ENCODE measurements at regions not wholly inside any gene's neighbourhood (a gene's known extent, or its start where the extent isn't known, plus 50 kb on each side); places are given as distances from the start of the nearest gene placed in this dataset.
"Not testable (repeated sequence)": the region's sequence is repeated elsewhere in the genome, so short reads cannot be mapped to it uniquely, and the experiment has no call there.

- intact Hi-C loops (cut with micrococcal nuclease): no loop called here
- H3K27ac ChIP-seq (ENCODE audit: insufficient read depth, low read depth, low read length): no peak overlapping the region
- H3K4me2 ChIP-seq (ENCODE audit: insufficient read depth, low read length): no peak overlapping the region
- H3K9ac ChIP-seq (replicated peaks; ENCODE audit: extremely low read depth, insufficient read depth, low read length): no peak overlapping the region
- no peaks in the 10 kb centered on the region for H3K79me2 ChIP-seq (ENCODE audit: control insufficient read depth, insufficient read depth, low read length)
- POLR2A ChIA-PET: no interaction called here
- H3K36me3 ChIP-seq (ENCODE audit: control insufficient read depth in 2 of 2, extremely low read depth in 1 of 2, insufficient read depth in 2 of 2, low read length in 2 of 2): no peaks in the 10 kb centered on the region
- FAIRE-seq: no peak
- no peak for TF ChIP-seq JUN (IDR thresholded peaks at IDR 0.05; ENCODE audit: borderline replicate concordance, insufficient read depth, insufficient read length, low read depth)
- dilution Hi-C loops (cut with MboI; ENCODE audit: extremely low pct_ligation_motif_present, low sequenced_read_pairs): no loop called here
- H3K27me3 ChIP-seq (ENCODE audit: control insufficient read depth in 2 of 2, insufficient read depth in 2 of 2, low read length in 2 of 2): no peaks in the 10 kb centered on the region
- H3K9me1 ChIP-seq (replicated peaks; ENCODE audit: control insufficient read depth, extremely low read depth, insufficient read depth, low read length): no peaks in the 10 kb centered on the region
- H3K4me1 ChIP-seq (ENCODE audit: control insufficient read depth, extremely low read depth, insufficient read depth, low read length): no peaks in the 10 kb centered on the region
- H3K4me3 ChIP-seq (replicated peaks in 1 of 3; ENCODE audit: insufficient read depth in 1 of 3, low read depth in 1 of 3, low read length in 3 of 3): no peak overlapping the region
- no peak for DNase-seq (ENCODE audit: low read depth, low spot score)
- no peaks in the 10 kb centered on the region for H4K20me1 ChIP-seq (replicated peaks; ENCODE audit: control insufficient read depth, extremely low read depth, insufficient read depth, low read length)
- CTCF ChIA-PET: no interaction called here
- no TSS peak for BruUV-seq (replicated peaks)
- H2AFZ ChIP-seq (ENCODE audit: low read depth, low read length): no peak overlapping the region
- H3K9me3 ChIP-seq (replicated peaks; ENCODE audit: control insufficient read depth, insufficient read depth, low read length): no peaks in the 10 kb centered on the region
These were observed 55.0 kb upstream of the MSH6 start for GRCh38 chr2:47727956-47728355.

GRCh38 chr2:47726978-47727377 lies 56.0 kb upstream of the MSH6 start:
- H3K79me2 ChIP-seq (ENCODE audit: control insufficient read depth, insufficient read depth, low read length); H3K36me3 ChIP-seq (ENCODE audit: control insufficient read depth in 2 of 2, extremely low read depth in 1 of 2, insufficient read depth in 2 of 2, low read length in 2 of 2); intact Hi-C loops (cut with micrococcal nuclease); H3K27me3 ChIP-seq (ENCODE audit: control insufficient read depth in 2 of 2, insufficient read depth in 2 of 2, low read length in 2 of 2); dilution Hi-C loops (cut with MboI; ENCODE audit: extremely low pct_ligation_motif_present, low sequenced_read_pairs); H4K20me1 ChIP-seq (replicated peaks; ENCODE audit: control insufficient read depth, extremely low read depth, insufficient read depth, low read length); FAIRE-seq; H3K4me3 ChIP-seq (replicated peaks in 1 of 3; ENCODE audit: insufficient read depth in 1 of 3, low read depth in 1 of 3, low read length in 3 of 3); H3K9me3 ChIP-seq (replicated peaks; ENCODE audit: control insufficient read depth, insufficient read depth, low read length); H2AFZ ChIP-seq (ENCODE audit: low read depth, low read length); H3K9me1 ChIP-seq (replicated peaks; ENCODE audit: control insufficient read depth, extremely low read depth, insufficient read depth, low read length); H3K27ac ChIP-seq (ENCODE audit: insufficient read depth, low read depth, low read length); DNase-seq (ENCODE audit: low read depth, low spot score); H3K9ac ChIP-seq (replicated peaks; ENCODE audit: extremely low read depth, insufficient read depth, low read length); H3K4me2 ChIP-seq (ENCODE audit: insufficient read depth, low read length); BruUV-seq (replicated peaks); POLR2A ChIA-PET; CTCF ChIA-PET; H3K4me1 ChIP-seq (ENCODE audit: control insufficient read depth, extremely low read depth, insufficient read depth, low read length): not testable (repeated sequence)

GRCh38 chr2:47725808-47726207 lies 57.1 kb upstream of the MSH6 start:
- no peaks in the 10 kb centered on the region for H3K4me1 ChIP-seq (ENCODE audit: control insufficient read depth, extremely low read depth, insufficient read depth, low read length)
- no peak overlapping the region for H3K27ac ChIP-seq (ENCODE audit: insufficient read depth, low read depth, low read length)
- TF ChIP-seq POLR2A (IDR thresholded peaks at IDR 0.05; ENCODE audit: low read depth, low read length) (no peak), GATA2 (IDR thresholded peaks at IDR 0.05; ENCODE audit: insufficient read depth, insufficient read length, low read depth, low read length) (no peak), EZH2 (IDR thresholded peaks at IDR 0.05; ENCODE audit: borderline replicate concordance, low read depth, low read length, severe bottlenecking) (no peak), JUN (IDR thresholded peaks at IDR 0.05; ENCODE audit: borderline replicate concordance, insufficient read depth, insufficient read length, low read depth) (no peak), POLR2AphosphoS5 (IDR thresholded peaks at IDR 0.05; ENCODE audit: insufficient read depth, low read depth, low read length) (no peak), MAX (IDR thresholded peaks at IDR 0.05; ENCODE audit: insufficient read depth, insufficient read length) (no peak), FOS (IDR thresholded peaks at IDR 0.05; ENCODE audit: borderline replicate concordance, insufficient read depth, low read length) (no peak), CTCF (IDR thresholded peaks at IDR 0.05; ENCODE audit: extremely low read depth in 1 of 2, insufficient read depth in 1 of 2, low read depth in 1 of 2, low read length in 2 of 2) (no peak), MYC (IDR thresholded peaks at IDR 0.05; ENCODE audit: low read depth, low read length) (no peak)
- H3K9ac ChIP-seq (replicated peaks; ENCODE audit: extremely low read depth, insufficient read depth, low read length): no peak overlapping the region
- no peaks in the 10 kb centered on the region for H3K79me2 ChIP-seq (ENCODE audit: control insufficient read depth, insufficient read depth, low read length)
- FAIRE-seq: no peak
- no peak overlapping the region for H2AFZ ChIP-seq (ENCODE audit: low read depth, low read length)
- no peaks in the 10 kb centered on the region for H3K9me1 ChIP-seq (replicated peaks; ENCODE audit: control insufficient read depth, extremely low read depth, insufficient read depth, low read length)
- DNase-seq (ENCODE audit: low read depth, low spot score): no peak
- H4K20me1 ChIP-seq (replicated peaks; ENCODE audit: control insufficient read depth, extremely low read depth, insufficient read depth, low read length): no peaks in the 10 kb centered on the region
- intact Hi-C loops (cut with micrococcal nuclease): no loop called here
- POLR2A ChIA-PET: no interaction called here
- no TSS peak for BruUV-seq (replicated peaks)
- no peaks in the 10 kb centered on the region for H3K36me3 ChIP-seq (ENCODE audit: control insufficient read depth in 2 of 2, extremely low read depth in 1 of 2, insufficient read depth in 2 of 2, low read length in 2 of 2)
- H3K27me3 ChIP-seq (ENCODE audit: control insufficient read depth in 2 of 2, insufficient read depth in 2 of 2, low read length in 2 of 2): no peaks in the 10 kb centered on the region
- dilution Hi-C loops (cut with MboI; ENCODE audit: extremely low pct_ligation_motif_present, low sequenced_read_pairs): no loop called here
- H3K4me2 ChIP-seq (ENCODE audit: insufficient read depth, low read length): no peak overlapping the region
- no peaks in the 10 kb centered on the region for H3K9me3 ChIP-seq (replicated peaks; ENCODE audit: control insufficient read depth, insufficient read depth, low read length)
- CTCF ChIA-PET: interaction anchor here (0.7 kb wide), 1 partner anchor 17 kb away, joined by 3 read pairs; no protein-coding TSS in a partner anchor
- no peak overlapping the region for H3K4me3 ChIP-seq (replicated peaks in 1 of 3; ENCODE audit: insufficient read depth in 1 of 3, low read depth in 1 of 3, low read length in 3 of 3)
